ENCODE measurements at regions not wholly inside any gene's neighbourhood (a gene's known extent, or its start where the extent isn't known, plus 50 kb on each side); places are given as distances from the start of the nearest gene placed in this dataset.

GRCh38 chr18:24934258-24934932 lies 417.6 kb downstream of the ZNF521 start:
- DNase-seq (ENCODE audit: insufficient read length, low spot score), result no peak
- no peak for FAIRE-seq
- no peak for TF ChIP-seq CTCF (IDR thresholded peaks at IDR 0.05; ENCODE audit: insufficient read depth, missing control alignments)

GRCh38 chr18:24935008-24935407 lies 417.0 kb downstream of the ZNF521 start:
- no peak for FAIRE-seq
- no peak for DNase-seq (ENCODE audit: insufficient read length, low spot score)
- no peak for TF ChIP-seq CTCF (IDR thresholded peaks at IDR 0.05; ENCODE audit: insufficient read depth, missing control alignments)

GRCh38 chr18:24935896-24936295 lies 416.1 kb downstream of the ZNF521 start:
- FAIRE-seq (no peak), DNase-seq (ENCODE audit: insufficient read length, low spot score) (no peak)
- TF ChIP-seq CTCF (IDR thresholded peaks at IDR 0.05; ENCODE audit: insufficient read depth, missing control alignments), result no peak

- no peak for FAIRE-seq
- no peak for DNase-seq (ENCODE audit: insufficient read length, low spot score)
- TF ChIP-seq CTCF (IDR thresholded peaks at IDR 0.05; ENCODE audit: insufficient read depth, missing control alignments), result no peak
Observed at GRCh38 chr18:24936691-24937090, 415.3 kb downstream of the ZNF521 start.

- FAIRE-seq (no peak), DNase-seq (ENCODE audit: insufficient read length, low spot score) (no peak)
Observed at GRCh38 chr18:24937639-24938275, 414.2 kb downstream of the ZNF521 start.

GRCh38 chr18:24940416-24940815 lies 411.6 kb downstream of the ZNF521 start:
- TF ChIP-seq CTCF (IDR thresholded peaks at IDR 0.05; ENCODE audit: insufficient read depth, missing control alignments), result no peak
- DNase-seq (ENCODE audit: insufficient read length, low spot score), result no peak
- no peak for FAIRE-seq

More at GRCh38 chr18:24937639-24938275, 414.2 kb downstream of the ZNF521 start:
- no peak for TF ChIP-seq CTCF (IDR thresholded peaks at IDR 0.05; ENCODE audit: insufficient read depth, missing control alignments)

All from D721Med (cell line).